Anterior cingulate cortex (tissue), 58 donors: ENCODE measurements at regions not wholly inside any gene's neighbourhood (a gene's known extent, or its start where the extent isn't known, plus 50 kb on each side); places are given as distances from the start of the nearest gene placed in this dataset.

ENCODE experiments used
- DNase-seq, 58 donors: peaks; one replicate each; lab custom pipeline; 2025; lab: John Stamatoyannopoulos, UW

GRCh38 chr12:124620606-124621295 is 53.3 kb upstream of the NCOR2 start:
- no peak for DNase-seq

GRCh38 chr12:124618291-124618902 is 51.0 kb upstream of the NCOR2 start:
- no peak for DNase-seq

- DNase-seq, result peak in 42 of 58 donors; percentile 6 to 82 (median 48)
These were observed 50.2 kb upstream of the NCOR2 start for GRCh38 chr12:124617615-124618014.
